Ovary (tissue), 7 donors: ENCODE measurements at regions not wholly inside any gene's neighbourhood (a gene's known extent, or its start where the extent isn't known, plus 50 kb on each side); places are given as distances from the start of the nearest gene placed in this dataset.
"Not testable (repeated sequence)": the region's sequence is repeated elsewhere in the genome, so short reads cannot be mapped to it uniquely, and the experiment has no call there.

Source experiments
- DNase-seq, 5 donors: peaks; one replicate each; pipeline ENCODE4 v3.0.0-alpha.2; 2019 to 2020
- H3K27ac ChIP-seq, 2 donors: fragments of 200-600 bp; one replicate each; pipeline versions ENCODE4 v1.5.1 to v1.8.0; 2019 to 2022
- H3K27me3 ChIP-seq: fragments of 200-600 bp; one replicate; pipeline ENCODE4 v1.8.0; 2022
- H3K36me3 ChIP-seq: fragments of 200-600 bp; sonication (generic); one replicate; pipeline ENCODE4 v1.5.1; 2019
- H3K4me1 ChIP-seq: one replicate; pipeline ENCODE4 v1.8.1; 2013; ENCODE audit warnings: mild to moderate bottlenecking, moderate library complexity; ENCODE audit not compliant: insufficient read depth
- H3K4me3 ChIP-seq: fragments of 200-600 bp; sonication (generic); one replicate; pipeline ENCODE4 v1.5.1; 2017
- H3K9me3 ChIP-seq, 2 donors: fragments of 200-600 bp in 1 of 2; sonication (generic) in 1 of 2; one replicate each; pipeline versions ENCODE4 v1.5.1 to v1.8.1; 2013 to 2019; ENCODE audit warnings: mild to moderate bottlenecking in 1 of 2, moderate library complexity in 1 of 2
- CTCF ChIP-seq, 3 donors: fragments of 450-650 bp in 2 of 3; fragments of 200-600 bp in 1 of 3; IDR thresholded peaks; one replicate each; pipeline versions ENCODE4 v1.5.1 to v1.8.0; 2016 to 2022; ENCODE audit warnings: antibody characterized with exemption in 3 of 3, mild to moderate bottlenecking in 1 of 3
- EP300 ChIP-seq: sonication (generic); formaldehyde crosslinking; IDR thresholded peaks from one replicate; pipeline ENCODE4 v1.6.1; 2017; ENCODE audit warnings: antibody characterized with exemption
- POLR2A ChIP-seq: fragments of 450-650 bp; IDR thresholded peaks from one replicate; pipeline ENCODE4 v1.6.1; 2017; ENCODE audit warnings: antibody characterized with exemption, mild to moderate bottlenecking, moderate library complexity
- WGBS, 3 donors: extraction: QIAGEN DNeasy Blood & Tissue Kit in 1 of 3; methylation state at CpG; one replicate each; pipeline versions ENCODE4 v1.1.5 to v1.1.7; 2013 to 2017; 5-methylcytosine and 5-hydroxymethylcytosine counted together
- intact Hi-C, 4 donors: fragments of 100-400 bp; cut with DNase I; formaldehyde crosslinking; loops; one replicate each; pipeline versions ENCODE4 v1.11.0 to v1.15.1; 2022 to 2023
- donor health status: DM: no; HTN: no; CAD: no; lungs with moderate emphysema.
- donor health status: DM: no; HTN: no; CAD: no.
- donor health status: Bipolar disorder and iron deficiency.
- donor health status: DM: no; HTN: no; CAD: no.
- donor health status: DM: yes; HTN: yes; CAD: no.

- Histone ChIP-seq H3K4me3 (no peak overlapping the region), H3K27me3 (no peaks in the 10 kb centered on the region), H3K27ac (no peak overlapping the region), H3K9me3 (no peaks in the 10 kb centered on the region), H3K4me1 (no peaks in the 10 kb centered on the region), H3K36me3 (no peaks in the 10 kb centered on the region)
- no peak for TF ChIP-seq POLR2A
- TF ChIP-seq EP300: no peak
- TF ChIP-seq CTCF (IDR thresholded peaks at IDR 0.05): no peak
- no peak for DNase-seq
- intact Hi-C loops: no loop called here
- 35 to 59% (median 36%) methylated on average over 3 of the region's 3 CpGs for WGBS, 3 donors
Observed at GRCh38 chr18:67386032-67386431, 130.5 kb downstream of the DSEL start.

GRCh38 chr18:67385455-67385854, 131.1 kb downstream of the DSEL start:
- Histone ChIP-seq H3K27ac (no peak overlapping the region), H3K36me3 (no peaks in the 10 kb centered on the region), H3K4me3 (no peak overlapping the region), H3K4me1 (no peaks in the 10 kb centered on the region), H3K9me3 (no peaks in the 10 kb centered on the region), H3K27me3 (no peaks in the 10 kb centered on the region)
- DNase-seq: no peak
- intact Hi-C loops: no loop called here
- TF ChIP-seq CTCF (IDR thresholded peaks at IDR 0.05) (no peak), POLR2A (no peak), EP300 (no peak)
- WGBS, 3 donors: 35 to 50% (median 39%) methylated on average over 6 of the region's 6 CpGs

GRCh38 chr18:67384057-67384456, 132.5 kb downstream of the DSEL start:
- H3K27ac ChIP-seq, H3K4me3 ChIP-seq, DNase-seq, H3K9me3 ChIP-seq, H3K36me3 ChIP-seq, H3K27me3 ChIP-seq, H3K4me1 ChIP-seq, intact Hi-C loops: not testable (repeated sequence)
- WGBS, 3 donors: 43 to 81% (median 74%) methylated on average over 3 of the region's 3 CpGs

- Histone ChIP-seq H3K9me3 (no peaks in the 10 kb centered on the region), H3K4me3 (no peak overlapping the region), H3K36me3 (no peaks in the 10 kb centered on the region), H3K27me3 (no peaks in the 10 kb centered on the region), H3K4me1 (no peaks in the 10 kb centered on the region), H3K27ac (no peak overlapping the region)
- WGBS, 3 donors: 94 to 95% (median 95%) methylated on average over 10 of the region's 10 CpGs
- TF ChIP-seq CTCF (IDR thresholded peaks at IDR 0.05): no peak
- TF ChIP-seq POLR2A: no peak
- TF ChIP-seq EP300: no peak
- DNase-seq: peak in 1 of 5 donors; percentile 5
- intact Hi-C loops: no loop called here
Observed at GRCh38 chr18:67381608-67382150, 134.8 kb downstream of the DSEL start.

- peak in 1 of 5 donors; percentile 8 for DNase-seq
- no peak overlapping the region for H3K4me3 ChIP-seq
- H3K27me3 ChIP-seq: no peaks in the 10 kb centered on the region
- no peaks in the 10 kb centered on the region for H3K9me3 ChIP-seq
- no peak for TF ChIP-seq POLR2A
- TF ChIP-seq CTCF (IDR thresholded peaks at IDR 0.05): no peak
- TF ChIP-seq EP300: no peak
- intact Hi-C loops: no loop called here
- WGBS, 3 donors: 91 to 92% (median 91%) methylated on average over 3 of the region's 3 CpGs
- no peak overlapping the region for H3K27ac ChIP-seq
- no peaks in the 10 kb centered on the region for H3K4me1 ChIP-seq
- H3K36me3 ChIP-seq: no peaks in the 10 kb centered on the region
Observed at GRCh38 chr18:67380867-67381266, 135.7 kb downstream of the DSEL start.
